Ascending aorta (tissue), 2 donors: ENCODE measurements at regions not wholly inside any gene's neighbourhood (a gene's known extent, or its start where the extent isn't known, plus 50 kb on each side); places are given as distances from the start of the nearest gene placed in this dataset.

Source experiments
- DNase-seq, 2 donors: peaks; one replicate each; pipeline ENCODE4 v3.0.0-alpha.2; 2019; ENCODE audit warnings: low spot score in 2 of 2
- H3K27ac ChIP-seq, 2 donors: fragments of 200-600 bp; sonication (generic); one replicate each; pipeline ENCODE4 v1.5.1; 2016 to 2017; ENCODE audit warnings: mild to moderate bottlenecking in 1 of 2
- H3K27me3 ChIP-seq: fragments of 200-600 bp; sonication (generic); one replicate; pipeline ENCODE4 v1.5.1; 2017
- H3K36me3 ChIP-seq, 2 donors: fragments of 200-600 bp; sonication (generic); one replicate each; pipeline ENCODE4 v1.5.1; 2016
- H3K4me1 ChIP-seq, 2 donors: fragments of 200-600 bp; sonication (generic); one replicate each; pipeline ENCODE4 v1.5.1; 2016 to 2017; ENCODE audit warnings: mild to moderate bottlenecking in 1 of 2
- H3K4me3 ChIP-seq, 2 donors: fragments of 200-600 bp; sonication (generic); one replicate each; pipeline ENCODE4 v1.5.1; 2016 to 2017; ENCODE audit warnings: mild to moderate bottlenecking in 1 of 2
- H3K9me3 ChIP-seq, 2 donors: fragments of 200-600 bp; sonication (generic); one replicate each; pipeline ENCODE4 v1.5.1; 2016
- intact Hi-C: fragments of 100-400 bp; cut with DNase I; formaldehyde crosslinking; loops from one replicate; pipeline ENCODE4 v1.15.1; 2023
- TF ChIP-seq, protein P1 (sequence below), 3 experiments: fragments of 200-600 bp in 2 of 3; fragments of 450-650 bp in 1 of 3; sonication (generic) in 2 of 3; IDR thresholded peaks; one replicate each; pipeline ENCODE4 v1.5.1; 2016 to 2019; ENCODE audit warnings: antibody characterized with exemption in 3 of 3, mild to moderate bottlenecking in 1 of 3, moderate library complexity in 1 of 3

DNA sequence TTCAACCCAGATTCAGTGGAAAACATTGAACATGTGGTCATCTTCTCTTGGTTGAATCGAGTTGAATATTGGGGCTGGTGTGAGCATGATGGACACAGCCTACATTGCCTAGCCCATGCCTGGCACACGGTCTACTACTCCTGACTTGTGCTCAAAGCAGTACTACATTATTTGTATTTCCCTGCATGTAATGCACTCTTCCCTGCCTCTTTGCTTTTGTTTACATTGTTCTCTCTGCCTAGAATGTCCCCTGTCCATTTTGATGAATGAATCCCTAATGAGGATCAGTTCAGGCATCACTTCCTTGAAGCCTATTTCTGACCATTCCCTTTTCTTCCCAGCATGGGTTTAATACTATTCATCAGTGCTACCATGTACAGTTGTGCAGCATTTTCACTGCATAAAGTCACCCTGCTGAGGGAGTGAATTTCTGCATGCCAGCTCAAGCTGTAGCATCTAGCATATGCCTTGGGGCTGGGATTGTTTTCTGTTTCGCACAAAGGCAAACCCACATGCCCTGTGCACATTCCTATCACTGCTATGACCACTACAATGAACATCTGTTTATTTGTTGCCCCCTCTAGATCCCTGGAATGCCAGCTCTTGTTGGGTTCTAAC, 75.3 kb upstream of the CCN6 start:
- Histone ChIP-seq H3K9me3 (no peaks in the 10 kb centered on the region), H3K4me3 (no peak overlapping the region), H3K27me3 (no peaks in the 10 kb centered on the region), H3K4me1 (peaks cover 2 to 4% of the 10 kb centered on the region in 2 donors), H3K36me3 (no peaks in the 10 kb centered on the region), H3K27ac (no peak overlapping the region)
- intact Hi-C loops = no loop called here
- no peak for DNase-seq
- TF ChIP-seq, protein P1, sequence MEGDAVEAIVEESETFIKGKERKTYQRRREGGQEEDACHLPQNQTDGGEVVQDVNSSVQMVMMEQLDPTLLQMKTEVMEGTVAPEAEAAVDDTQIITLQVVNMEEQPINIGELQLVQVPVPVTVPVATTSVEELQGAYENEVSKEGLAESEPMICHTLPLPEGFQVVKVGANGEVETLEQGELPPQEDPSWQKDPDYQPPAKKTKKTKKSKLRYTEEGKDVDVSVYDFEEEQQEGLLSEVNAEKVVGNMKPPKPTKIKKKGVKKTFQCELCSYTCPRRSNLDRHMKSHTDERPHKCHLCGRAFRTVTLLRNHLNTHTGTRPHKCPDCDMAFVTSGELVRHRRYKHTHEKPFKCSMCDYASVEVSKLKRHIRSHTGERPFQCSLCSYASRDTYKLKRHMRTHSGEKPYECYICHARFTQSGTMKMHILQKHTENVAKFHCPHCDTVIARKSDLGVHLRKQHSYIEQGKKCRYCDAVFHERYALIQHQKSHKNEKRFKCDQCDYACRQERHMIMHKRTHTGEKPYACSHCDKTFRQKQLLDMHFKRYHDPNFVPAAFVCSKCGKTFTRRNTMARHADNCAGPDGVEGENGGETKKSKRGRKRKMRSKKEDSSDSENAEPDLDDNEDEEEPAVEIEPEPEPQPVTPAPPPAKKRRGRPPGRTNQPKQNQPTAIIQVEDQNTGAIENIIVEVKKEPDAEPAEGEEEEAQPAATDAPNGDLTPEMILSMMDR (IDR thresholded peaks at IDR 0.05) = no peak

DNA sequence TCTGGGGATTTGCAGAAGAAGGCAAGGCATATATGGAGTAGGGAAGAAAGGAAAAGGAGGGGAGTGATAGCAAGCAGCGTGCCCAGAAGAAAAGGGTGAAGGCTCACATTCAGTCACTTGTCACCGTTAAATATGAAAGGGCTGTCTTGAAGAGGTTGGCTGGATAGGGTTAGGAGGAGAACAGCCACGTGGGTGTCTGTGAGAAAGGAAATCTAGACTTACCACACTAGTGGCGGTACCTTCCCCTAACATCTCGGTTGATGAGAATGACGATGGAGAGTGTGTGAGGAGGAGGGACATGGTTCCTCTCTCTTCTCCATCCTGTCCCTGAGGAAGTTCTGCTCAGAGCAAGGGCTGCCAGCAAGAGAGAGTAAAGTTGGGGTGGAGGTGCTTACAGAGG, 74.3 kb upstream of the CCN6 start:
- H3K27ac ChIP-seq = no peak overlapping the region
- no peaks in the 10 kb centered on the region for H3K36me3 ChIP-seq
- no peaks in the 10 kb centered on the region for H3K27me3 ChIP-seq
- TF ChIP-seq, protein P1 (IDR thresholded peaks at IDR 0.05) = no peak
- intact Hi-C loops = no loop called here
- no peaks in the 10 kb centered on the region for H3K9me3 ChIP-seq
- no peak for DNase-seq
- H3K4me3 ChIP-seq = no peak overlapping the region
- H3K4me1 ChIP-seq = no peaks in the 10 kb centered on the region

DNA sequence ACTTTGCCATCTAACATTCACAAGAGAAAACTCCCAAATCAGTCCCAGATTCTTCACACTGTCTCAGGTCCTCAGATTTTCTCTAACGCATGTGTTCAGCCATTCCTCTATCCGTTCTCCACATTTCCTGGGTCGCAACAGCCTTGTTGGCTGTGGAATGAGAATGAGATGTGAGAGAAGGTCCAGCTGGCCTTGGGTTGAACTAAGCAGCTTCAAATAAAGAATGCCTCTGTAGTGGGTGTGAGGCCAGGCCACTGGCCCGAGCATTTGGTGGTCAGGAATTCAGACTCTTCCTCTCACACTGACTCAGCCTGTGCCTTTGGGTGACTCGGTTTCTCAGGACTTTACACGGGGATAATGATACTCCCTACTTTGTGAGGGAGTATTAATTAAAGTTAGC, 73.8 kb upstream of the CCN6 start:
- TF ChIP-seq, protein P1 (IDR thresholded peaks at IDR 0.05) = no peak
- no peaks in the 10 kb centered on the region for H3K4me1 ChIP-seq
- no peak for DNase-seq
- no peaks in the 10 kb centered on the region for H3K36me3 ChIP-seq
- no peaks in the 10 kb centered on the region for H3K9me3 ChIP-seq
- intact Hi-C loops = no loop called here
- no peaks in the 10 kb centered on the region for H3K27me3 ChIP-seq
- no peak overlapping the region for H3K4me3 ChIP-seq
- H3K27ac ChIP-seq = no peak overlapping the region

DNA sequence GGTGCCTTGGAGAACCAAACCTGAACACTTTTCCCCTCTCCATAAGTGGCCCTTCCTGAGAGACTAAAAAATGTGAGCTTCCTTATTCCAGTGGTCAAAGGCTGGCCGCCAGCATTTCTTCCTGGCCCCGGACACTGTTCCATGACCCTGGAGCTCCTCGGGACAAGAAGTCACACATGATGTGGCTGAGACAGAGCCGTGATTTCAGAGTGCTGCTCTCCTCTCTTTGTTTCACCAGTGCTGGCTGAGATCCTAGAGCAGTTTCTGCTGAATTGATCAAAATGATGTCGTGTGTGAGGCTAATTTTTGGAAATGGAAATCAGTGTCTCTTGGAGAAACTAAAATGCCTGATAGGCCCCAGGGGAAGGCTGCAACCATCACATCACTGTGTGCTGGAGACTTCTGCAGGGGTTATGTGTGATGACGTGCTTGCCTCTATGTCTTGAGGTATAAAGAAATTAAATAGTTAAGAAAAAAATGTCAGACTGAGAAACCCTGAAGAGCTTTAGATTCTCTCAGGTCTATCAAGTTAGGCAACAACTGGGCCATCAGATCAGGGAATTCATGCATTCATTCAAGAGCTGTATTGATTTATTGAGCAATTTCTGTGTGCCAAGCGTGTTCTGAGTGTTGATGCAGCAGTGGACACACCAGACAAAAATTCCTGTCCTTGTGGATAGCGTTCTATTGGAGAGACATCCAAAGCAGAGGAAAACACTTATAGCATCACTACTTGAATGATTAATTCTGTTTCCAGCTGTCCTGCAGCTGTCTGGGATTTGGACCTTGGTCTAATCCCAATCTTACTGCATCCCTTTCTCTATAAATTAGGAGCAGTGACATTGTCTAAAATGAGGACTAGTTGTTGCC, 72.7 kb upstream of the CCN6 start:
- no peak overlapping the region for H3K4me3 ChIP-seq
- no peaks in the 10 kb centered on the region for H3K9me3 ChIP-seq
- H3K27ac ChIP-seq = no peak overlapping the region
- H3K27me3 ChIP-seq = no peaks in the 10 kb centered on the region
- intact Hi-C loops = no loop called here
- TF ChIP-seq, protein P1 (IDR thresholded peaks at IDR 0.05) = no peak
- no peak for DNase-seq
- H3K4me1 ChIP-seq = no peaks in the 10 kb centered on the region
- H3K36me3 ChIP-seq = no peaks in the 10 kb centered on the region

DNA sequence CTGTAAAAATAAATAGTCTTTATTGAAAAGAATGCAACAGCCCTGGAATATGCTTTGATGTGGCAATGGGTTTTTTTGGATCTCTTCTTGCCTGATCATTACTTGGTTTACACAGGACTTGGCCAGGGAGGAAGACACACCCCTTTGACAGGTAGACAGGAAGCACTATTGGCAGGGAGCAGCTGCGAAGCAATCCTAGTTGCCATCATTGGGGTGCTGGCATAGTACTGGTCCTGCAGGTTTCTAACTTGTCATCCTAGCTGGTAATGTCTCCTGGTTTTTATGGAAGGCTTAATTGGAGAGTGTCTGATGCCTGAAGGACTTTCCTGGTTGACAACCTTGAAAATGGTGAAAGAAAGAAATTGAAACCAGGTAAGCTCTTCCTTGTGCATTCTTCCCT, 71.2 kb upstream of the CCN6 start:
- no peak for DNase-seq
- Histone ChIP-seq H3K36me3 (no peaks in the 10 kb centered on the region), H3K4me3 (no peak overlapping the region), H3K27ac (no peak overlapping the region), H3K9me3 (no peaks in the 10 kb centered on the region), H3K27me3 (no peaks in the 10 kb centered on the region), H3K4me1 (no peaks in the 10 kb centered on the region)
- TF ChIP-seq, protein P1 (IDR thresholded peaks at IDR 0.05) = no peak
- intact Hi-C loops = no loop called here
